ENCODE measurements at regions not wholly inside any gene's neighbourhood (a gene's known extent, or its start where the extent isn't known, plus 50 kb on each side); places are given as distances from the start of the nearest gene placed in this dataset.

- Histone ChIP-seq H3K4me3 (ENCODE audit: low read length in 2 of 2) (no peak overlapping the region), H3K36me3 (ENCODE audit: control insufficient read depth in 2 of 2, insufficient read depth in 2 of 2, low read length in 1 of 2) (no peaks in the 10 kb centered on the region), H3K27me3 (ENCODE audit: control insufficient read depth in 2 of 2, insufficient read depth in 1 of 2, low read length in 1 of 2) (no peaks in the 10 kb centered on the region), H3K4me1 (ENCODE audit: control insufficient read depth in 2 of 2, insufficient read depth in 2 of 2, low read length in 2 of 2) (no peaks in the 10 kb centered on the region), H3K27ac (ENCODE audit: low read depth in 1 of 2, low read length in 1 of 2) (no peak overlapping the region), H3K9me3 (ENCODE audit: control insufficient read depth in 2 of 2, insufficient read depth in 1 of 2, low read length in 1 of 2) (no peaks in the 10 kb centered on the region)
- no peak for DNase-seq (ENCODE audit: low read depth in 6 of 9, low spot score in 9 of 9)
- WGBS = 95% methylated on average over 3 of the region's 3 CpGs
Measured at GRCh38 chr5:15424769-15425168, 75.2 kb upstream of the FBXL7 start.

GRCh38 chr5:15421921-15422412, 78.0 kb upstream of the FBXL7 start:
- 67% methylated on average over 4 of the region's 4 CpGs for WGBS
- H3K4me3 ChIP-seq (ENCODE audit: low read length in 2 of 2) = no peak overlapping the region

GRCh38 chr5:15421381-15421780, 78.6 kb upstream of the FBXL7 start:
- Histone ChIP-seq H3K4me1 (ENCODE audit: control insufficient read depth in 2 of 2, insufficient read depth in 2 of 2, low read length in 2 of 2) (no peaks in the 10 kb centered on the region), H3K27me3 (ENCODE audit: control insufficient read depth in 2 of 2, insufficient read depth in 1 of 2, low read length in 1 of 2) (no peaks in the 10 kb centered on the region), H3K27ac (ENCODE audit: low read depth in 1 of 2, low read length in 1 of 2) (no peak overlapping the region), H3K9me3 (ENCODE audit: control insufficient read depth in 2 of 2, insufficient read depth in 1 of 2, low read length in 1 of 2) (no peaks in the 10 kb centered on the region), H3K36me3 (ENCODE audit: control insufficient read depth in 2 of 2, insufficient read depth in 2 of 2, low read length in 1 of 2) (no peaks in the 10 kb centered on the region), H3K4me3 (ENCODE audit: low read length in 2 of 2) (no peak overlapping the region)
- no peak for DNase-seq (ENCODE audit: low read depth in 6 of 9, low spot score in 9 of 9)
- WGBS = 89% methylated on average over 3 of the region's 3 CpGs

More at GRCh38 chr5:15421921-15422412, 78.0 kb upstream of the FBXL7 start:
- DNase-seq (ENCODE audit: low read depth in 6 of 9, low spot score in 9 of 9) = peak in 1 of 9 donors; percentile 1
- no peaks in the 10 kb centered on the region for H3K36me3 ChIP-seq (ENCODE audit: control insufficient read depth in 2 of 2, insufficient read depth in 2 of 2, low read length in 1 of 2)
- no peak overlapping the region for H3K27ac ChIP-seq (ENCODE audit: low read depth in 1 of 2, low read length in 1 of 2)
- H3K9me3 ChIP-seq (ENCODE audit: control insufficient read depth in 2 of 2, insufficient read depth in 1 of 2, low read length in 1 of 2) = no peaks in the 10 kb centered on the region
- H3K4me1 ChIP-seq (ENCODE audit: control insufficient read depth in 2 of 2, insufficient read depth in 2 of 2, low read length in 2 of 2) = no peaks in the 10 kb centered on the region
- no peaks in the 10 kb centered on the region for H3K27me3 ChIP-seq (ENCODE audit: control insufficient read depth in 2 of 2, insufficient read depth in 1 of 2, low read length in 1 of 2)

GRCh38 chr5:15420201-15420600, 79.8 kb upstream of the FBXL7 start:
- 86% methylated on average over 5 of the region's 5 CpGs for WGBS

GRCh38 chr5:15417156-15417555, 82.8 kb upstream of the FBXL7 start:
- H3K27me3 ChIP-seq (ENCODE audit: control insufficient read depth in 2 of 2, insufficient read depth in 1 of 2, low read length in 1 of 2) = no peaks in the 10 kb centered on the region
- H3K4me3 ChIP-seq (ENCODE audit: low read length in 2 of 2) = no peak overlapping the region
- DNase-seq (ENCODE audit: low read depth in 6 of 9, low spot score in 9 of 9) = no peak
- 94% methylated on average over 3 of the region's 3 CpGs for WGBS
- H3K4me1 ChIP-seq (ENCODE audit: control insufficient read depth in 2 of 2, insufficient read depth in 2 of 2, low read length in 2 of 2) = no peaks in the 10 kb centered on the region
- no peak overlapping the region for H3K27ac ChIP-seq (ENCODE audit: low read depth in 1 of 2, low read length in 1 of 2)
- H3K36me3 ChIP-seq (ENCODE audit: control insufficient read depth in 2 of 2, insufficient read depth in 2 of 2, low read length in 1 of 2) = no peaks in the 10 kb centered on the region
- H3K9me3 ChIP-seq (ENCODE audit: control insufficient read depth in 2 of 2, insufficient read depth in 1 of 2, low read length in 1 of 2) = no peaks in the 10 kb centered on the region

More at GRCh38 chr5:15420201-15420600, 79.8 kb upstream of the FBXL7 start:
- Histone ChIP-seq H3K4me3 (ENCODE audit: low read length in 2 of 2) (no peak overlapping the region), H3K27me3 (ENCODE audit: control insufficient read depth in 2 of 2, insufficient read depth in 1 of 2, low read length in 1 of 2) (no peaks in the 10 kb centered on the region), H3K4me1 (ENCODE audit: control insufficient read depth in 2 of 2, insufficient read depth in 2 of 2, low read length in 2 of 2) (no peaks in the 10 kb centered on the region), H3K36me3 (ENCODE audit: control insufficient read depth in 2 of 2, insufficient read depth in 2 of 2, low read length in 1 of 2) (no peaks in the 10 kb centered on the region), H3K27ac (ENCODE audit: low read depth in 1 of 2, low read length in 1 of 2) (no peak overlapping the region), H3K9me3 (ENCODE audit: control insufficient read depth in 2 of 2, insufficient read depth in 1 of 2, low read length in 1 of 2) (no peaks in the 10 kb centered on the region)
- DNase-seq (ENCODE audit: low read depth in 6 of 9, low spot score in 9 of 9) = no peak

GRCh38 chr5:15406478-15406877, 93.5 kb upstream of the FBXL7 start:
- H3K4me1 ChIP-seq (ENCODE audit: control insufficient read depth in 2 of 2, insufficient read depth in 2 of 2, low read length in 2 of 2) = no peaks in the 10 kb centered on the region
- no peaks in the 10 kb centered on the region for H3K36me3 ChIP-seq (ENCODE audit: control insufficient read depth in 2 of 2, insufficient read depth in 2 of 2, low read length in 1 of 2)
- H3K4me3 ChIP-seq (ENCODE audit: low read length in 2 of 2) = no peak overlapping the region
- DNase-seq (ENCODE audit: low read depth in 6 of 9, low spot score in 9 of 9) = no peak
- H3K27me3 ChIP-seq (ENCODE audit: control insufficient read depth in 2 of 2, insufficient read depth in 1 of 2, low read length in 1 of 2) = no peaks in the 10 kb centered on the region
- H3K9me3 ChIP-seq (ENCODE audit: control insufficient read depth in 2 of 2, insufficient read depth in 1 of 2, low read length in 1 of 2) = peaks cover 0 to 4% of the 10 kb centered on the region in 2 donors
- WGBS = 95% methylated on average over 1 of the region's 1 CpG
- H3K27ac ChIP-seq (ENCODE audit: low read depth in 1 of 2, low read length in 1 of 2) = no peak overlapping the region

GRCh38 chr5:15393146-15393545, 106.8 kb upstream of the FBXL7 start:
- no peak for DNase-seq (ENCODE audit: low read depth in 6 of 9, low spot score in 9 of 9)
- no peak overlapping the region for H3K4me3 ChIP-seq (ENCODE audit: low read length in 2 of 2)
- H3K27ac ChIP-seq (ENCODE audit: low read depth in 1 of 2, low read length in 1 of 2) = no peak overlapping the region
- H3K4me1 ChIP-seq (ENCODE audit: control insufficient read depth in 2 of 2, insufficient read depth in 2 of 2, low read length in 2 of 2) = no peaks in the 10 kb centered on the region
- no peaks in the 10 kb centered on the region for H3K36me3 ChIP-seq (ENCODE audit: control insufficient read depth in 2 of 2, insufficient read depth in 2 of 2, low read length in 1 of 2)
- peaks cover 0 to 4% of the 10 kb centered on the region in 2 donors for H3K9me3 ChIP-seq (ENCODE audit: control insufficient read depth in 2 of 2, insufficient read depth in 1 of 2, low read length in 1 of 2)
- no peaks in the 10 kb centered on the region for H3K27me3 ChIP-seq (ENCODE audit: control insufficient read depth in 2 of 2, insufficient read depth in 1 of 2, low read length in 1 of 2)
- 100% methylated on average over 1 of the region's 1 CpG for WGBS

- H3K9me3 ChIP-seq (ENCODE audit: control insufficient read depth in 2 of 2, insufficient read depth in 1 of 2, low read length in 1 of 2) = peaks cover 0 to 6% of the 10 kb centered on the region in 2 donors
- no peaks in the 10 kb centered on the region for H3K36me3 ChIP-seq (ENCODE audit: control insufficient read depth in 2 of 2, insufficient read depth in 2 of 2, low read length in 1 of 2)
- 77% methylated on average over 12 of the region's 12 CpGs for WGBS
- H3K27ac ChIP-seq (ENCODE audit: low read depth in 1 of 2, low read length in 1 of 2) = no peak overlapping the region
- H3K4me3 ChIP-seq (ENCODE audit: low read length in 2 of 2) = no peak overlapping the region
- H3K27me3 ChIP-seq (ENCODE audit: control insufficient read depth in 2 of 2, insufficient read depth in 1 of 2, low read length in 1 of 2) = no peaks in the 10 kb centered on the region
- no peaks in the 10 kb centered on the region for H3K4me1 ChIP-seq (ENCODE audit: control insufficient read depth in 2 of 2, insufficient read depth in 2 of 2, low read length in 2 of 2)
- no peak for DNase-seq (ENCODE audit: low read depth in 6 of 9, low spot score in 9 of 9)
Measured at GRCh38 chr5:15391704-15392397, 108.1 kb upstream of the FBXL7 start.

- peaks cover 1 to 27% of the 10 kb centered on the region in 2 donors for H3K9me3 ChIP-seq (ENCODE audit: control insufficient read depth in 2 of 2, insufficient read depth in 1 of 2, low read length in 1 of 2)
- H3K27ac ChIP-seq (ENCODE audit: low read depth in 1 of 2, low read length in 1 of 2) = no peak overlapping the region
- no peaks in the 10 kb centered on the region for H3K27me3 ChIP-seq (ENCODE audit: control insufficient read depth in 2 of 2, insufficient read depth in 1 of 2, low read length in 1 of 2)
- H3K36me3 ChIP-seq (ENCODE audit: control insufficient read depth in 2 of 2, insufficient read depth in 2 of 2, low read length in 1 of 2) = no peaks in the 10 kb centered on the region
- H3K4me3 ChIP-seq (ENCODE audit: low read length in 2 of 2) = no peak overlapping the region
- WGBS = 93% methylated on average over 2 of the region's 2 CpGs
- no peak for DNase-seq (ENCODE audit: low read depth in 6 of 9, low spot score in 9 of 9)
- H3K4me1 ChIP-seq (ENCODE audit: control insufficient read depth in 2 of 2, insufficient read depth in 2 of 2, low read length in 2 of 2) = no peaks in the 10 kb centered on the region
Measured at GRCh38 chr5:15388866-15389265, 111.1 kb upstream of the FBXL7 start.

Data from thymus (tissue), 11 donors.